ENCODE measurements at regions not wholly inside any gene's neighbourhood (a gene's known extent, or its start where the extent isn't known, plus 50 kb on each side); places are given as distances from the start of the nearest gene placed in this dataset.

DNA sequence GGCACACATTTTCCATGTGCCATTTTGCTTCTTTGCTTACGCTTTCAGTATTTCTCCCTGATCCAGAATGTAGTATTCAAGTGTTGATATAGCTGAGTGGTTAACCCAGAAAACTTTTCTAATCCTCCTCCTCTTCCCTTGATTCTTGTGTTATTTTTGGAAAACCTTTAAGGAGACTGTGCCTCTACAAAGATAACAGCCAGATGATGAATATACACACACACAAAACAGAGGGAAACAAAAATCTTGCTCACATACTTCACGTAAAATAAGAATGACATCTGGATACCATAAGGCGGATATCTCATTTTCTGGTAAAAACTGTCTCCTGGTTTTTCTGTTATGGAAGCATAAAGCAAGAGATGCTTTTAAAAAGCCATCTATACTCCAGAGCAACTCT, 295.8 kb upstream of the THBS1 start:
- no peaks in the 10 kb centered on the region for H3K36me3 ChIP-seq (ENCODE audit: control insufficient read depth, insufficient read depth, low read length)
- no peak overlapping the region for H3K4me3 ChIP-seq (ENCODE audit: low read depth in 2 of 2, low read length in 2 of 2)
- no peaks in the 10 kb centered on the region for H3K9me3 ChIP-seq (ENCODE audit: control insufficient read depth, insufficient read depth, low read depth, low read length)
- TF ChIP-seq, protein P1, sequence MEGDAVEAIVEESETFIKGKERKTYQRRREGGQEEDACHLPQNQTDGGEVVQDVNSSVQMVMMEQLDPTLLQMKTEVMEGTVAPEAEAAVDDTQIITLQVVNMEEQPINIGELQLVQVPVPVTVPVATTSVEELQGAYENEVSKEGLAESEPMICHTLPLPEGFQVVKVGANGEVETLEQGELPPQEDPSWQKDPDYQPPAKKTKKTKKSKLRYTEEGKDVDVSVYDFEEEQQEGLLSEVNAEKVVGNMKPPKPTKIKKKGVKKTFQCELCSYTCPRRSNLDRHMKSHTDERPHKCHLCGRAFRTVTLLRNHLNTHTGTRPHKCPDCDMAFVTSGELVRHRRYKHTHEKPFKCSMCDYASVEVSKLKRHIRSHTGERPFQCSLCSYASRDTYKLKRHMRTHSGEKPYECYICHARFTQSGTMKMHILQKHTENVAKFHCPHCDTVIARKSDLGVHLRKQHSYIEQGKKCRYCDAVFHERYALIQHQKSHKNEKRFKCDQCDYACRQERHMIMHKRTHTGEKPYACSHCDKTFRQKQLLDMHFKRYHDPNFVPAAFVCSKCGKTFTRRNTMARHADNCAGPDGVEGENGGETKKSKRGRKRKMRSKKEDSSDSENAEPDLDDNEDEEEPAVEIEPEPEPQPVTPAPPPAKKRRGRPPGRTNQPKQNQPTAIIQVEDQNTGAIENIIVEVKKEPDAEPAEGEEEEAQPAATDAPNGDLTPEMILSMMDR (IDR thresholded peaks at IDR 0.05): no peak
- no peak for TF ChIP-seq SIN3A (IDR thresholded peaks at IDR 0.05; ENCODE audit: borderline replicate concordance, insufficient read depth, low read depth, low read length)
- no peak for TF ChIP-seq POLR2AphosphoS5 (IDR thresholded peaks at IDR 0.05; ENCODE audit: low read depth, low read length)
- no peak for TF ChIP-seq TCF7L2 (IDR thresholded peaks at IDR 0.05; ENCODE audit: low read depth, low read length)
- TF ChIP-seq, protein P2, sequence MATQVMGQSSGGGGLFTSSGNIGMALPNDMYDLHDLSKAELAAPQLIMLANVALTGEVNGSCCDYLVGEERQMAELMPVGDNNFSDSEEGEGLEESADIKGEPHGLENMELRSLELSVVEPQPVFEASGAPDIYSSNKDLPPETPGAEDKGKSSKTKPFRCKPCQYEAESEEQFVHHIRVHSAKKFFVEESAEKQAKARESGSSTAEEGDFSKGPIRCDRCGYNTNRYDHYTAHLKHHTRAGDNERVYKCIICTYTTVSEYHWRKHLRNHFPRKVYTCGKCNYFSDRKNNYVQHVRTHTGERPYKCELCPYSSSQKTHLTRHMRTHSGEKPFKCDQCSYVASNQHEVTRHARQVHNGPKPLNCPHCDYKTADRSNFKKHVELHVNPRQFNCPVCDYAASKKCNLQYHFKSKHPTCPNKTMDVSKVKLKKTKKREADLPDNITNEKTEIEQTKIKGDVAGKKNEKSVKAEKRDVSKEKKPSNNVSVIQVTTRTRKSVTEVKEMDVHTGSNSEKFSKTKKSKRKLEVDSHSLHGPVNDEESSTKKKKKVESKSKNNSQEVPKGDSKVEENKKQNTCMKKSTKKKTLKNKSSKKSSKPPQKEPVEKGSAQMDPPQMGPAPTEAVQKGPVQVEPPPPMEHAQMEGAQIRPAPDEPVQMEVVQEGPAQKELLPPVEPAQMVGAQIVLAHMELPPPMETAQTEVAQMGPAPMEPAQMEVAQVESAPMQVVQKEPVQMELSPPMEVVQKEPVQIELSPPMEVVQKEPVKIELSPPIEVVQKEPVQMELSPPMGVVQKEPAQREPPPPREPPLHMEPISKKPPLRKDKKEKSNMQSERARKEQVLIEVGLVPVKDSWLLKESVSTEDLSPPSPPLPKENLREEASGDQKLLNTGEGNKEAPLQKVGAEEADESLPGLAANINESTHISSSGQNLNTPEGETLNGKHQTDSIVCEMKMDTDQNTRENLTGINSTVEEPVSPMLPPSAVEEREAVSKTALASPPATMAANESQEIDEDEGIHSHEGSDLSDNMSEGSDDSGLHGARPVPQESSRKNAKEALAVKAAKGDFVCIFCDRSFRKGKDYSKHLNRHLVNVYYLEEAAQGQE (IDR thresholded peaks at IDR 0.05; ENCODE audit: insufficient read depth in 1 of 2, low read depth in 2 of 2, low read length in 1 of 2): no peak
- POLR2A ChIA-PET: interaction anchor here (0.6 kb wide), 1 partner anchor 539 kb away, joined by 3 read pairs; no protein-coding TSS in a partner anchor
- CTCF ChIA-PET: no interaction called here
- in situ Hi-C loops (cut with HindIII; ENCODE audit: low pct_unique_long_range_greater_than_20kb, low sequenced_read_pairs) (no loop called here), intact Hi-C loops (cut with micrococcal nuclease; ENCODE audit: unreplicated experiment) (no loop called here)
- H3K4me1 ChIP-seq (ENCODE audit: control insufficient read depth, insufficient read depth, low read length): no peaks in the 10 kb centered on the region
- DNase-seq (ENCODE audit: low read depth, low spot score) (no peak), ATAC-seq (no peak)
- no TSS peak for BruUV-seq (replicated peaks)
- H3K27ac ChIP-seq (ENCODE audit: low read length): no peak overlapping the region
- H3K27me3 ChIP-seq (ENCODE audit: control insufficient read depth, insufficient read depth, low read length): no peaks in the 10 kb centered on the region

DNA sequence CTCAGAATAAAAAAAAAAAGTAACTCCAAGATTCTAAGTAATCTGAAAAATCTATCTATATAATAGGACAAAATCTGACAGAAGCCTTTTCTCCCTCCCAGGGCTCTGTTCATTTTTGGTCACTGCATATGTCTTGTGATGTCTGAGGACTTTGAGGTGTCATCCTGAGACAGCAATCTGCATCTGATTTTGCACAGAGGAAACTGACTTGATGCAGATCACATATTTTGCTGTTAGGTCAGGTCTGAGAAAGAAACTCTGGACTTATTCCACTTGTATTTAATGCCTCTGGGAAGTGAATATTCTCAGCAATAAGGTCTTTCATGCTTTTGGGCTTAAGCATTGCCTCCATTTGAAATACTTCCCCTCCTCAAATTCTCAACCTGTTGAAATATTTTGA, 295.2 kb upstream of the THBS1 start:
- Histone ChIP-seq H3K4me3 (ENCODE audit: low read depth in 2 of 2, low read length in 2 of 2) (no peak overlapping the region), H3K27ac (ENCODE audit: low read length) (no peak overlapping the region), H3K9me3 (ENCODE audit: control insufficient read depth, insufficient read depth, low read depth, low read length) (no peaks in the 10 kb centered on the region), H3K4me1 (ENCODE audit: control insufficient read depth, insufficient read depth, low read length) (no peaks in the 10 kb centered on the region), H3K27me3 (ENCODE audit: control insufficient read depth, insufficient read depth, low read length) (no peaks in the 10 kb centered on the region), H3K36me3 (ENCODE audit: control insufficient read depth, insufficient read depth, low read length) (no peaks in the 10 kb centered on the region)
- in situ Hi-C loops (cut with HindIII; ENCODE audit: low pct_unique_long_range_greater_than_20kb, low sequenced_read_pairs): no loop called here
- ATAC-seq (no peak), DNase-seq (ENCODE audit: low read depth, low spot score) (no peak)
- intact Hi-C loops (cut with micrococcal nuclease; ENCODE audit: unreplicated experiment): no loop called here
- BruUV-seq (replicated peaks): no TSS peak
- TF ChIP-seq SIN3A (IDR thresholded peaks at IDR 0.05; ENCODE audit: borderline replicate concordance, insufficient read depth, low read depth, low read length) (no peak), TCF7L2 (IDR thresholded peaks at IDR 0.05; ENCODE audit: low read depth, low read length) (no peak), POLR2AphosphoS5 (IDR thresholded peaks at IDR 0.05; ENCODE audit: low read depth, low read length) (no peak)
- TF ChIP-seq, protein P1 (IDR thresholded peaks at IDR 0.05): no peak
- TF ChIP-seq, protein P2 (IDR thresholded peaks at IDR 0.05; ENCODE audit: insufficient read depth in 1 of 2, low read depth in 2 of 2, low read length in 1 of 2): no peak
- CTCF ChIA-PET: no interaction called here
- POLR2A ChIA-PET: no interaction called here

All from Panc1 (cell line).